GM19463 (cell line): ENCODE measurements at regions not wholly inside any gene's neighbourhood (a gene's known extent, or its start where the extent isn't known, plus 50 kb on each side); places are given as distances from the start of the nearest gene placed in this dataset.

ENCODE experiments used
- ATAC-seq: cut with Tn5 transposase; IDR thresholded peaks from one replicate; pipeline ENCODE4 v1.9.1; 2021; ENCODE audit warnings: mild to moderate bottlenecking, moderate library complexity; ENCODE audit not compliant: unreplicated experiment

- no peak for ATAC-seq
These were observed 292.3 kb upstream of the SIX2 start for GRCh38 chr2:45301307-45302277.

- no peak for ATAC-seq
These were observed 290.9 kb upstream of the SIX2 start for GRCh38 chr2:45300026-45300750.

GRCh38 chr2:45299361-45299760 is 290.1 kb upstream of the SIX2 start:
- ATAC-seq, result no peak

- no peak for ATAC-seq
These were observed 283.9 kb upstream of the SIX2 start for GRCh38 chr2:45293182-45293581.

- ATAC-seq, result no peak
These were observed 282.0 kb upstream of the SIX2 start for GRCh38 chr2:45291296-45291701.

- ATAC-seq, result peak; percentile 88
These were observed 280.9 kb upstream of the SIX2 start for GRCh38 chr2:45289997-45290709.

- ATAC-seq, result no peak
These were observed 279.5 kb upstream of the SIX2 start for GRCh38 chr2:45288532-45289417.

- no peak for ATAC-seq
These were observed 277.8 kb upstream of the SIX2 start for GRCh38 chr2:45287045-45287444.

GRCh38 chr2:45285771-45286390 is 276.6 kb upstream of the SIX2 start:
- no peak for ATAC-seq

GRCh38 chr2:45285311-45285710 is 276.1 kb upstream of the SIX2 start:
- no peak for ATAC-seq

- ATAC-seq, result no peak
These were observed 275.4 kb upstream of the SIX2 start for GRCh38 chr2:45284621-45284995.

GRCh38 chr2:45283764-45284620 is 274.7 kb upstream of the SIX2 start:
- ATAC-seq, result no peak

- ATAC-seq, result no peak
These were observed 273.4 kb upstream of the SIX2 start for GRCh38 chr2:45282646-45283045.

GRCh38 chr2:45281311-45281710 is 272.1 kb upstream of the SIX2 start:
- ATAC-seq, result no peak

GRCh38 chr2:45280794-45281193 is 271.5 kb upstream of the SIX2 start:
- no peak for ATAC-seq

GRCh38 chr2:45279356-45279755 is 270.1 kb upstream of the SIX2 start:
- ATAC-seq, result no peak

- no peak for ATAC-seq
These were observed 269.3 kb upstream of the SIX2 start for GRCh38 chr2:45278365-45279078.

GRCh38 chr2:45276914-45277313 is 267.7 kb upstream of the SIX2 start:
- ATAC-seq, result no peak
